ENCODE measurements at regions not wholly inside any gene's neighbourhood (a gene's known extent, or its start where the extent isn't known, plus 50 kb on each side); places are given as distances from the start of the nearest gene placed in this dataset.
"Not testable (repeated sequence)": the region's sequence is repeated elsewhere in the genome, so short reads cannot be mapped to it uniquely, and the experiment has no call there.

GRCh38 chr6:140713495-140713894 lies 1339.0 kb upstream of the CITED2 start:
- TF ChIP-seq CTCF (conservative IDR thresholded peaks at IDR 0.05), result no peak
- peaks cover 4% of the 10 kb centered on the region for H3K4me1 Mint-ChIP-seq
- peaks cover 7% of the 10 kb centered on the region for H3K36me3 Mint-ChIP-seq (ENCODE audit: low read depth)
- peaks cover 13% of the 10 kb centered on the region for H3K9me3 Mint-ChIP-seq
- no peak overlapping the region for H3K27ac Mint-ChIP-seq (ENCODE audit: unreplicated experiment)
- H3K27me3 Mint-ChIP-seq (ENCODE audit: low read depth), result no peaks in the 10 kb centered on the region
- DNase-seq (ENCODE audit: low read depth, low spot score), result no peak
- H3K4me3 Mint-ChIP-seq, result no peak overlapping the region

- Mint-ChIP-seq H3K36me3 (ENCODE audit: low read depth) (peaks cover 6% of the 10 kb centered on the region), H3K4me3 (no peak overlapping the region), H3K9me3 (peaks cover 9% of the 10 kb centered on the region), H3K27me3 (ENCODE audit: low read depth) (no peaks in the 10 kb centered on the region), H3K27ac (ENCODE audit: unreplicated experiment) (no peak overlapping the region), H3K4me1 (peaks cover 10% of the 10 kb centered on the region)
- DNase-seq (ENCODE audit: low read depth, low spot score), result no peak
- TF ChIP-seq CTCF (conservative IDR thresholded peaks at IDR 0.05), result no peak
Measured at GRCh38 chr6:140711019-140711613, 1336.7 kb upstream of the CITED2 start.

GRCh38 chr6:140708441-140708840 lies 1334.0 kb upstream of the CITED2 start:
- Mint-ChIP-seq H3K27me3 (ENCODE audit: low read depth) (no peaks in the 10 kb centered on the region), H3K27ac (ENCODE audit: unreplicated experiment) (peak overlapping the region; percentile 79), H3K36me3 (ENCODE audit: low read depth) (peaks cover 6% of the 10 kb centered on the region), H3K4me3 (no peak overlapping the region), H3K9me3 (peaks cover 14% of the 10 kb centered on the region), H3K4me1 (peaks cover 10% of the 10 kb centered on the region)
- DNase-seq (ENCODE audit: low read depth, low spot score), result no peak
- no peak for TF ChIP-seq CTCF (conservative IDR thresholded peaks at IDR 0.05)

GRCh38 chr6:140704008-140704407 lies 1329.6 kb upstream of the CITED2 start:
- not testable (repeated sequence) for H3K36me3 Mint-ChIP-seq (ENCODE audit: low read depth); H3K27ac Mint-ChIP-seq (ENCODE audit: unreplicated experiment); H3K4me1 Mint-ChIP-seq; H3K27me3 Mint-ChIP-seq (ENCODE audit: low read depth); DNase-seq (ENCODE audit: low read depth, low spot score); H3K4me3 Mint-ChIP-seq
- peaks cover 17% of the 10 kb centered on the region for H3K9me3 Mint-ChIP-seq

- no peak overlapping the region for H3K27ac Mint-ChIP-seq (ENCODE audit: unreplicated experiment)
- H3K4me3 Mint-ChIP-seq, result no peak overlapping the region
- DNase-seq (ENCODE audit: low read depth, low spot score), result no peak
- no peaks in the 10 kb centered on the region for H3K27me3 Mint-ChIP-seq (ENCODE audit: low read depth)
- TF ChIP-seq CTCF (conservative IDR thresholded peaks at IDR 0.05), result no peak
- H3K36me3 Mint-ChIP-seq (ENCODE audit: low read depth), result peaks cover 7% of the 10 kb centered on the region
- no peaks in the 10 kb centered on the region for H3K4me1 Mint-ChIP-seq
- peaks cover 11% of the 10 kb centered on the region for H3K9me3 Mint-ChIP-seq
Measured at GRCh38 chr6:140697585-140697984, 1323.1 kb upstream of the CITED2 start.

GRCh38 chr6:140684776-140685550 lies 1310.5 kb upstream of the CITED2 start:
- Mint-ChIP-seq H3K9me3 (peaks cover 3% of the 10 kb centered on the region), H3K27ac (ENCODE audit: unreplicated experiment) (no peak overlapping the region), H3K36me3 (ENCODE audit: low read depth) (no peaks in the 10 kb centered on the region), H3K4me1 (no peaks in the 10 kb centered on the region), H3K27me3 (ENCODE audit: low read depth) (no peaks in the 10 kb centered on the region), H3K4me3 (no peak overlapping the region)
- no peak for DNase-seq (ENCODE audit: low read depth, low spot score)
- TF ChIP-seq CTCF (conservative IDR thresholded peaks at IDR 0.05), result no peak

Data from neural crest cell (in vitro differentiated cells).